NT2/D1 (cell line): ENCODE measurements at regions not wholly inside any gene's neighbourhood (a gene's known extent, or its start where the extent isn't known, plus 50 kb on each side); places are given as distances from the start of the nearest gene placed in this dataset.

Experiments used
- SUZ12 ChIP-seq: IDR thresholded peaks from 2 replicates; pipeline ENCODE4 v1.6.1; 2011; ENCODE audit not compliant: insufficient read length, insufficient read depth; ENCODE audit errors: extremely low read depth
- ZNF274 ChIP-seq: IDR thresholded peaks from 2 replicates; pipeline ENCODE4 v1.6.1; 2011; ENCODE audit warnings: mild to moderate bottlenecking, low read depth, low read length

- TF ChIP-seq ZNF274 (no peak), SUZ12 (no peak)
Measured at GRCh38 chr5:38709678-38710306, 136.0 kb upstream of the OSMR start.
